ENCODE measurements at regions not wholly inside any gene's neighbourhood (a gene's known extent, or its start where the extent isn't known, plus 50 kb on each side); places are given as distances from the start of the nearest gene placed in this dataset.

DNA sequence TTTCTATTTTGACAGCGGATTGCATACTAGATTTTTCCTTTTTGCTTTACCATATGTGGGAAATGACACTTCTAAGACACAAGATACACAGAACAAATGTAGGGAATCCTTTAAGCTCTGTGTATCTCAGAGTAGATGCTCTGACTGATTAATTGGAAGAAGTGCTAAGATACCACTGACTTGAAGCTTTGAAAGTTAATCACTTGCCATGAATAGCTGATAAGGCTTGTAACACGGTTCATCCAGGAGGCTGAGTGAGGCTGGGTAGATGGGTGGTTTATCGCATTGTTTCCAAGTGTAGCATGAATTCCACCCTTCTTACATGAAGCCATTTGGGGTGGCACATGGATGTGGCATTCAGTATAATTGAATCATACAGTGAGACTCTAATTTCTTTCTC lies 654.1 kb upstream of the RBFOX1 start:
- TF ChIP-seq, protein P1, sequence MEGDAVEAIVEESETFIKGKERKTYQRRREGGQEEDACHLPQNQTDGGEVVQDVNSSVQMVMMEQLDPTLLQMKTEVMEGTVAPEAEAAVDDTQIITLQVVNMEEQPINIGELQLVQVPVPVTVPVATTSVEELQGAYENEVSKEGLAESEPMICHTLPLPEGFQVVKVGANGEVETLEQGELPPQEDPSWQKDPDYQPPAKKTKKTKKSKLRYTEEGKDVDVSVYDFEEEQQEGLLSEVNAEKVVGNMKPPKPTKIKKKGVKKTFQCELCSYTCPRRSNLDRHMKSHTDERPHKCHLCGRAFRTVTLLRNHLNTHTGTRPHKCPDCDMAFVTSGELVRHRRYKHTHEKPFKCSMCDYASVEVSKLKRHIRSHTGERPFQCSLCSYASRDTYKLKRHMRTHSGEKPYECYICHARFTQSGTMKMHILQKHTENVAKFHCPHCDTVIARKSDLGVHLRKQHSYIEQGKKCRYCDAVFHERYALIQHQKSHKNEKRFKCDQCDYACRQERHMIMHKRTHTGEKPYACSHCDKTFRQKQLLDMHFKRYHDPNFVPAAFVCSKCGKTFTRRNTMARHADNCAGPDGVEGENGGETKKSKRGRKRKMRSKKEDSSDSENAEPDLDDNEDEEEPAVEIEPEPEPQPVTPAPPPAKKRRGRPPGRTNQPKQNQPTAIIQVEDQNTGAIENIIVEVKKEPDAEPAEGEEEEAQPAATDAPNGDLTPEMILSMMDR (IDR thresholded peaks at IDR 0.05) = no peak
- no peak for TF ChIP-seq POLR2A (IDR thresholded peaks at IDR 0.05)

Data from heart left ventricle (tissue), 13 donors.